NCI-H82 treated with DMSO at 0.1 percent for 48 hours (cell line): ENCODE measurements at regions not wholly inside any gene's neighbourhood (a gene's known extent, or its start where the extent isn't known, plus 50 kb on each side); places are given as distances from the start of the nearest gene placed in this dataset.

Source experiments
- DNase-seq: peaks from one replicate; lab custom pipeline; 2025; ENCODE audit not compliant: unreplicated experiment; lab: John Stamatoyannopoulos, UW

DNA sequence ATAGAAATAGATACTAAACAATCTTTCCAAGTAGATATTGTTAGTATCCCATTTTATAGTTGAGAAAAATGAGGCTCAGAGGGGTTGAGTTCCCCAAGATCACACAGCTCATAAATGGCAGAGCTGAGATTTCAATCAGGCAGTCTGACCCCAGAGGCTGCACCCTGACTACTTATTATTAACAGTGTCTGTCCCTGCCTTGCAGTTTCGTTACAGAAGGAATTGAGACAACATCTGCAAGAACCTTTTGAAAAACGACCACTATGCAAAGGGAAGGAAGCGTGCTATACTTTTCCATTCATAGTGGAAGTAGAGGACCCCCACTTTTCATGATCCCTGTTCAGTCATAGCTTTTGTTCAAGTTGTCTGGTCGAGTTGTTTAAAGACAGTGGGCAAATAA, 53.2 kb upstream of the SEC11C start:
- DNase-seq: no peak

DNA sequence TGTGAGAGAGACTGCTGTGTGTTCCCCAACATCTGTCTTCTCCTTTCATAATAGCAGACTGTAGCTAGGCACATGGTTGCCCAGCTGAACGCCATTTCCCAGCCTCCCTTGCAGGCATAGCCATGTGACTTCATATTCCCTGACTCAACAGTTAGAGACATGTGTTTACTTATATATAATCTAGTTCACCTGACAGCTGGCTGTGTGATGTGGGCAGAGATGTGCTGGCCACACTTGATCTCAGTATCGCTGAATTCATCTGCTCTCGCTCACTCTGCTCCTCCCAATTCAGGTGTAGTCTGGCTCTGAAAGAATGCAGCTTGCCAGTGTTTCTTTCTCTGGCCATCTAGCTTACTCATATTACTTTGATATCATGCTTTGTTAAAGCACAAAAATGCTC, 52.3 kb upstream of the SEC11C start:
- no peak for DNase-seq
